ENCODE measurements at regions not wholly inside any gene's neighbourhood (a gene's known extent, or its start where the extent isn't known, plus 50 kb on each side); places are given as distances from the start of the nearest gene placed in this dataset.
"Not testable (repeated sequence)": the region's sequence is repeated elsewhere in the genome, so short reads cannot be mapped to it uniquely, and the experiment has no call there.

- H3K4me3 ChIP-seq (ENCODE audit: low read length) = no peak overlapping the region
- no peak overlapping the region for H3K4me3 Mint-ChIP-seq
- ChIA-PET POLR2A (no interaction called here), CTCF (no interaction called here)
- H3K27me3 Mint-ChIP-seq = peaks cover 5 to 33% of the 10 kb centered on the region in 2 donors
- H3K27ac ChIP-seq (ENCODE audit: low read depth, low read length) = no peak overlapping the region
- peaks cover 3% of the 10 kb centered on the region for H3K27me3 ChIP-seq (ENCODE audit: insufficient read depth, low read length, poor library complexity, severe bottlenecking)
- H3K9me3 ChIP-seq (ENCODE audit: low read length) = no peaks in the 10 kb centered on the region
- no peak overlapping the region for H3K27ac Mint-ChIP-seq
- H3K36me3 Mint-ChIP-seq = no peaks in the 10 kb centered on the region
- no peaks in the 10 kb centered on the region for H3K36me3 ChIP-seq (ENCODE audit: insufficient read depth, low read length)
- DNase-seq = no peak
- no peaks in the 10 kb centered on the region for H3K4me1 ChIP-seq (ENCODE audit: insufficient read depth, low read length)
- no peaks in the 10 kb centered on the region for H3K4me1 Mint-ChIP-seq
- peaks cover 2 to 6% (median 4%) of the 10 kb centered on the region in 5 donors for H3K9me3 Mint-ChIP-seq
These were observed 110.4 kb upstream of the RORA start for GRCh38 chr15:61339516-61339915.

GRCh38 chr15:61337541-61337940, 108.4 kb upstream of the RORA start:
- H3K9me3 ChIP-seq (ENCODE audit: low read length) = no peaks in the 10 kb centered on the region
- Mint-ChIP-seq H3K4me1 (no peaks in the 10 kb centered on the region), H3K9me3 (peaks cover 0 to 6% (median 4%) of the 10 kb centered on the region in 5 donors), H3K27me3 (peaks cover 10 to 32% of the 10 kb centered on the region in 2 donors), H3K27ac (no peak overlapping the region), H3K36me3 (no peaks in the 10 kb centered on the region), H3K4me3 (no peak overlapping the region)
- H3K4me1 ChIP-seq (ENCODE audit: insufficient read depth, low read length) = no peaks in the 10 kb centered on the region
- H3K36me3 ChIP-seq (ENCODE audit: insufficient read depth, low read length) = no peaks in the 10 kb centered on the region
- POLR2A ChIA-PET = no interaction called here
- H3K27me3 ChIP-seq (ENCODE audit: insufficient read depth, low read length, poor library complexity, severe bottlenecking) = peaks cover 3% of the 10 kb centered on the region
- no peak for DNase-seq
- no peak overlapping the region for H3K27ac ChIP-seq (ENCODE audit: low read depth, low read length)
- CTCF ChIA-PET = no interaction called here
- no peak overlapping the region for H3K4me3 ChIP-seq (ENCODE audit: low read length)

GRCh38 chr15:61336026-61336638, 107.0 kb upstream of the RORA start:
- Histone ChIP-seq H3K9me3 (ENCODE audit: low read length) (no peaks in the 10 kb centered on the region), H3K27me3 (ENCODE audit: insufficient read depth, low read length, poor library complexity, severe bottlenecking) (peaks cover 2% of the 10 kb centered on the region), H3K4me3 (ENCODE audit: low read length) (no peak overlapping the region), H3K36me3 (ENCODE audit: insufficient read depth, low read length) (no peaks in the 10 kb centered on the region), H3K4me1 (ENCODE audit: insufficient read depth, low read length) (no peaks in the 10 kb centered on the region), H3K27ac (ENCODE audit: low read depth, low read length) (no peak overlapping the region)
- Mint-ChIP-seq H3K4me3 (no peak overlapping the region), H3K36me3 (no peaks in the 10 kb centered on the region), H3K27me3 (peaks cover 14 to 39% of the 10 kb centered on the region in 2 donors), H3K4me1 (no peaks in the 10 kb centered on the region), H3K27ac (no peak overlapping the region), H3K9me3 (peaks cover 0 to 5% (median 4%) of the 10 kb centered on the region in 5 donors)
- POLR2A ChIA-PET = no interaction called here
- no peak for DNase-seq
- CTCF ChIA-PET = no interaction called here

GRCh38 chr15:61334714-61335113, 105.6 kb upstream of the RORA start:
- POLR2A ChIA-PET = not testable (repeated sequence)

GRCh38 chr15:61331019-61331418, 101.9 kb upstream of the RORA start:
- Histone ChIP-seq H3K36me3 (ENCODE audit: insufficient read depth, low read length) (no peaks in the 10 kb centered on the region), H3K4me1 (ENCODE audit: insufficient read depth, low read length) (no peaks in the 10 kb centered on the region), H3K27me3 (ENCODE audit: insufficient read depth, low read length, poor library complexity, severe bottlenecking) (no peaks in the 10 kb centered on the region), H3K4me3 (ENCODE audit: low read length) (no peak overlapping the region), H3K27ac (ENCODE audit: low read depth, low read length) (no peak overlapping the region), H3K9me3 (ENCODE audit: low read length) (no peaks in the 10 kb centered on the region)
- ChIA-PET POLR2A (no interaction called here), CTCF (no interaction called here)
- Mint-ChIP-seq H3K27me3 (peaks cover 16 to 20% of the 10 kb centered on the region in 2 donors), H3K36me3 (no peaks in the 10 kb centered on the region), H3K27ac (no peak overlapping the region), H3K4me1 (no peaks in the 10 kb centered on the region), H3K9me3 (peaks cover 0 to 5% (median 4%) of the 10 kb centered on the region in 5 donors), H3K4me3 (no peak overlapping the region)
- DNase-seq = no peak

More at GRCh38 chr15:61334714-61335113, 105.6 kb upstream of the RORA start:
- H3K4me3 ChIP-seq (ENCODE audit: low read length); H3K27ac Mint-ChIP-seq; H3K4me1 Mint-ChIP-seq; H3K27ac ChIP-seq (ENCODE audit: low read depth, low read length); H3K36me3 Mint-ChIP-seq; H3K9me3 Mint-ChIP-seq; H3K27me3 ChIP-seq (ENCODE audit: insufficient read depth, low read length, poor library complexity, severe bottlenecking); DNase-seq; H3K4me3 Mint-ChIP-seq; H3K9me3 ChIP-seq (ENCODE audit: low read length); H3K4me1 ChIP-seq (ENCODE audit: insufficient read depth, low read length); H3K36me3 ChIP-seq (ENCODE audit: insufficient read depth, low read length); CTCF ChIA-PET: not testable (repeated sequence)
- H3K27me3 Mint-ChIP-seq = peaks cover 14 to 29% of the 10 kb centered on the region in 2 donors

GRCh38 chr15:61327019-61327631, 98.0 kb upstream of the RORA start:
- no peak overlapping the region for H3K4me3 Mint-ChIP-seq
- DNase-seq = no peak
- Histone ChIP-seq H3K4me1 (ENCODE audit: insufficient read depth, low read length) (no peaks in the 10 kb centered on the region), H3K4me3 (ENCODE audit: low read length) (no peak overlapping the region), H3K27ac (ENCODE audit: low read depth, low read length) (no peak overlapping the region), H3K9me3 (ENCODE audit: low read length) (no peaks in the 10 kb centered on the region), H3K36me3 (ENCODE audit: insufficient read depth, low read length) (no peaks in the 10 kb centered on the region), H3K27me3 (ENCODE audit: insufficient read depth, low read length, poor library complexity, severe bottlenecking) (no peaks in the 10 kb centered on the region)
- POLR2A ChIA-PET = no interaction called here
- peaks cover 11 to 15% of the 10 kb centered on the region in 2 donors for H3K27me3 Mint-ChIP-seq
- no peaks in the 10 kb centered on the region for H3K4me1 Mint-ChIP-seq
- no peaks in the 10 kb centered on the region for H3K9me3 Mint-ChIP-seq
- no peaks in the 10 kb centered on the region for H3K36me3 Mint-ChIP-seq
- CTCF ChIA-PET = no interaction called here
- no peak overlapping the region for H3K27ac Mint-ChIP-seq

GRCh38 chr15:61319892-61320291, 90.8 kb upstream of the RORA start:
- ChIA-PET CTCF (no interaction called here), POLR2A (no interaction called here)
- no peak for DNase-seq
- Mint-ChIP-seq H3K36me3 (no peaks in the 10 kb centered on the region), H3K4me3 (no peak overlapping the region), H3K27ac (no peak overlapping the region), H3K4me1 (no peaks in the 10 kb centered on the region), H3K27me3 (peaks cover 8 to 12% of the 10 kb centered on the region in 2 donors), H3K9me3 (no peaks in the 10 kb centered on the region)
- Histone ChIP-seq H3K9me3 (ENCODE audit: low read length) (no peaks in the 10 kb centered on the region), H3K4me3 (ENCODE audit: low read length) (no peak overlapping the region), H3K27ac (ENCODE audit: low read depth, low read length) (no peak overlapping the region), H3K36me3 (ENCODE audit: insufficient read depth, low read length) (no peaks in the 10 kb centered on the region), H3K4me1 (ENCODE audit: insufficient read depth, low read length) (no peaks in the 10 kb centered on the region), H3K27me3 (ENCODE audit: insufficient read depth, low read length, poor library complexity, severe bottlenecking) (no peaks in the 10 kb centered on the region)

GRCh38 chr15:61318802-61319525, 89.9 kb upstream of the RORA start:
- POLR2A ChIA-PET = no interaction called here
- CTCF ChIA-PET = no interaction called here
- no peaks in the 10 kb centered on the region for H3K36me3 Mint-ChIP-seq
- no peak overlapping the region for H3K4me3 Mint-ChIP-seq
- DNase-seq = no peak
- Histone ChIP-seq H3K4me3 (ENCODE audit: low read length) (no peak overlapping the region), H3K4me1 (ENCODE audit: insufficient read depth, low read length) (no peaks in the 10 kb centered on the region), H3K9me3 (ENCODE audit: low read length) (no peaks in the 10 kb centered on the region), H3K27ac (ENCODE audit: low read depth, low read length) (no peak overlapping the region), H3K27me3 (ENCODE audit: insufficient read depth, low read length, poor library complexity, severe bottlenecking) (no peaks in the 10 kb centered on the region), H3K36me3 (ENCODE audit: insufficient read depth, low read length) (no peaks in the 10 kb centered on the region)
- H3K9me3 Mint-ChIP-seq = no peaks in the 10 kb centered on the region
- no peaks in the 10 kb centered on the region for H3K4me1 Mint-ChIP-seq
- no peak overlapping the region for H3K27ac Mint-ChIP-seq
- peaks cover 6 to 12% of the 10 kb centered on the region in 2 donors for H3K27me3 Mint-ChIP-seq
